GM12878 (cell line): ENCODE measurements at regions not wholly inside any gene's neighbourhood (a gene's known extent, or its start where the extent isn't known, plus 50 kb on each side); places are given as distances from the start of the nearest gene placed in this dataset.

Experiments
- ATAC-seq: fragments of 200-7000 bp; cut with Tn5 transposase; 3 replicates; pipeline ENCODE4 v1.9.1; 2020; ENCODE audit warnings: mild to moderate bottlenecking, moderate library complexity
- BruUV-seq: library from RNA; stranded (reverse); fragments of 400-500 nt; replicated peaks from 2 replicates; lab custom pipeline; 2021; lab: Mats Ljungman, UMichigan
- CTCF ChIA-PET: fragments of 300-600 bp; sonication (Branson Sonifier 250); formaldehyde crosslinking; extraction: SDS; loops from one replicate; lab custom pipeline; 2021; ENCODE audit warnings: inconsistent platforms; lab: Yijun Ruan, JAX
- POLR2A ChIA-PET: fragments of 350-600 bp; formaldehyde crosslinking; extraction: SDS; loops from one replicate; lab custom pipeline; 2021; ENCODE audit warnings: inconsistent platforms; lab: Charles Lee
- RAD21 ChIA-PET: fragments of 300-600 bp; sonication (Branson Sonifier 250); formaldehyde crosslinking; loops from one replicate; lab custom pipeline; 2023; ENCODE audit warnings: antibody characterized with exemption; ENCODE audit not compliant: unreplicated experiment; lab: Charles Lee
- SMC1A ChIA-PET: fragments of 300-600 bp; sonication (Branson Sonifier 250); formaldehyde crosslinking; loops from one replicate; lab custom pipeline; 2023; ENCODE audit not compliant: unreplicated experiment, uncharacterized antibody; lab: Charles Lee
- DNase-seq: peaks from one replicate; pipeline ENCODE4 v3.0.0-alpha.2; 2011; ENCODE audit warnings: low read depth, low spot score
- FAIRE-seq: peaks from 3 replicates; lab custom pipeline; 2011; peaks lifted over from hg19 to GRCh38; lab: Jason Lieb, UNC
- H2AFZ ChIP-seq: 2 replicates; pipeline ENCODE4 v1.6.0; 2011; ENCODE audit warnings: low read depth, low read length, control low read depth; ENCODE audit not compliant: control insufficient read depth
- H3K27ac ChIP-seq: 2 replicates; pipeline ENCODE4 v1.5.1; 2011; ENCODE audit warnings: control low read depth; ENCODE audit not compliant: control insufficient read depth, insufficient read depth
- H3K27me3 ChIP-seq, 2 experiments: replicated peaks in 1 of 2; 2 replicates each; pipeline versions ENCODE4 v1.6.0 to v1.6.1; 2011; ENCODE audit warnings: low read length in 1 of 2; ENCODE audit not compliant: control insufficient read depth in 2 of 2, insufficient read depth in 2 of 2
- H3K36me3 ChIP-seq, 2 experiments: 2 replicates each; pipeline ENCODE4 v1.5.1; 2011; ENCODE audit warnings: low read length in 1 of 2; ENCODE audit not compliant: control insufficient read depth in 2 of 2, insufficient read depth in 2 of 2
- H3K4me1 ChIP-seq: 2 replicates; pipeline ENCODE4 v1.6.1; 2011; ENCODE audit warnings: mild to moderate bottlenecking, low read length, moderate library complexity, mixed read lengths; ENCODE audit not compliant: control insufficient read depth, insufficient read depth
- H3K4me2 ChIP-seq: 2 replicates; pipeline ENCODE4 v1.6.0; 2011; ENCODE audit warnings: control low read depth; ENCODE audit not compliant: control insufficient read depth, insufficient read depth
- H3K4me3 ChIP-seq: fragments of 200-600 bp; sonication (generic); 2 replicates; pipeline ENCODE4 v1.5.1; 2016
- H3K79me2 ChIP-seq: 2 replicates; pipeline ENCODE4 v1.6.0; 2011; ENCODE audit warnings: low read length; ENCODE audit not compliant: control insufficient read depth, insufficient read depth
- H3K9ac ChIP-seq: 2 replicates; pipeline ENCODE4 v1.8.0; 2011; ENCODE audit warnings: low read length, control low read depth, mixed read lengths; ENCODE audit not compliant: control insufficient read depth, insufficient read depth
- H3K9me3 ChIP-seq: replicated peaks from 3 replicates; pipeline ENCODE4 v1.5.1; 2011; ENCODE audit warnings: mild to moderate bottlenecking, low read length; ENCODE audit not compliant: control insufficient read depth, insufficient read depth
- H4K20me1 ChIP-seq: 2 replicates; pipeline ENCODE4 v1.6.0; 2011; ENCODE audit not compliant: control insufficient read depth, insufficient read depth
- ATF7 ChIP-seq: fragments of 450-650 bp; IDR thresholded peaks from 2 replicates; pipeline ENCODE4 v1.6.1; 2016; ENCODE audit warnings: low read depth, mild to moderate bottlenecking
- FOXK2 ChIP-seq: fragments of 450-650 bp; IDR thresholded peaks from 2 replicates; pipeline ENCODE4 v1.6.1; 2017; ENCODE audit warnings: mild to moderate bottlenecking, moderate library complexity
- HDAC2 ChIP-seq: fragments of 200-600 bp; sonication (generic); IDR thresholded peaks from 2 replicates; pipeline ENCODE4 v1.6.1; 2017
- NR2F1 ChIP-seq: fragments of 450-650 bp; conservative IDR thresholded peaks from 2 replicates; pipeline ENCODE4 v1.6.1; 2017; ENCODE audit warnings: mild to moderate bottlenecking
- PML ChIP-seq: IDR thresholded peaks from 2 replicates; pipeline ENCODE4 v1.6.1; 2012; ENCODE audit warnings: low read length, inconsistent platforms
- POLR2A ChIP-seq: IDR thresholded peaks from 2 replicates; pipeline ENCODE4 v1.6.1; 2011; ENCODE audit warnings: low read depth, mild to moderate bottlenecking, low read length
- RAD21 ChIP-seq: IDR thresholded peaks from 2 replicates; pipeline ENCODE4 v1.6.1; 2011; ENCODE audit warnings: mild to moderate bottlenecking, low read depth, low read length, moderate library complexity; ENCODE audit not compliant: insufficient read depth
- SMAD1 ChIP-seq: fragments of 450-650 bp; IDR thresholded peaks from 2 replicates; pipeline ENCODE4 v1.6.1; 2018; ENCODE audit warnings: mild to moderate bottlenecking, low read depth; ENCODE audit not compliant: partially characterized antibody
- WGBS: methylation state at CpG from one replicate; pipeline ENCODE4 v1.1.6; 2016; ENCODE audit warnings: low lambda C conversion rate; ENCODE audit not compliant: insufficient replicate concordance, insufficient coverage; ENCODE audit errors: missing lambda C conversion rate; 5-methylcytosine and 5-hydroxymethylcytosine counted together
- in situ Hi-C: fragments of 300-500 bp; cut with MboI; formaldehyde crosslinking; loops from 9 replicates; pipeline ENCODE4 v1.14.3; 2018; ENCODE audit warnings: mixed read lengths
- intact Hi-C: fragments of 100-400 bp; cut with micrococcal nuclease; formaldehyde crosslinking; loops from one replicate; pipeline ENCODE4 v1.14.2; 2022; ENCODE audit not compliant: unreplicated experiment
- TF ChIP-seq, protein P1 (sequence below), 3 experiments: IDR thresholded peaks in 2 of 3; conservative IDR thresholded peaks in 1 of 3; 2 replicates each; pipeline ENCODE4 v1.5.1; 2011; ENCODE audit warnings: low read depth in 3 of 3, low read length in 3 of 3, mild to moderate bottlenecking in 3 of 3, control low read depth in 2 of 3, moderate library complexity in 2 of 3, inconsistent platforms in 1 of 3, mixed read lengths in 1 of 3; ENCODE audit not compliant: control insufficient read depth in 2 of 3, insufficient read depth in 1 of 3; ENCODE audit errors: extremely low read depth in 1 of 3
- TF ChIP-seq, protein P2 (sequence below): IDR thresholded peaks from 2 replicates; pipeline ENCODE4 v1.6.1; 2012; ENCODE audit warnings: mild to moderate bottlenecking, low read depth, low read length

DNA sequence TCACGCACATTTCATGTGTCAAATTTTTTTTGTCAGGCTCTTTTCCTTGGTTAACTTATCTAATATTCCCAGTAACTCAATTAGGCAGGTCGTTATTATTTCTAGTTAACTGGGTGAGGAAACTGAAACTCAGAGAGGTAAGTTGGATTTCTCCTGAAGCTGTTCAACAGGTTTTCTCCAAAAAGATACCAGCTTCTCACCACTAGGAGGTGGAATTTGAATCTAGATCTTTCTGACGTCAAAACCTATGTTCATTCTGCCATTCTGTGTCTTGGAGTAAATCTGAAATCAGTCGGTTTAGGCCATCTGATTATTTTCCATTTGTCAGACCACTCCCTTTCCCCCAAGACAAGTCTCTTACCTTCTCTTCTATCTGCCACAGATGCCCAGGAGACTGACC, 572.9 kb downstream of the ACTL7B start:
- H3K79me2 ChIP-seq, result no peaks in the 10 kb centered on the region
- DNase-seq, result no peak
- 0 out of 2 replicates have a peak, but pooled peaks have one; percentile 8 for TF ChIP-seq RAD21
- TF ChIP-seq, protein P1, sequence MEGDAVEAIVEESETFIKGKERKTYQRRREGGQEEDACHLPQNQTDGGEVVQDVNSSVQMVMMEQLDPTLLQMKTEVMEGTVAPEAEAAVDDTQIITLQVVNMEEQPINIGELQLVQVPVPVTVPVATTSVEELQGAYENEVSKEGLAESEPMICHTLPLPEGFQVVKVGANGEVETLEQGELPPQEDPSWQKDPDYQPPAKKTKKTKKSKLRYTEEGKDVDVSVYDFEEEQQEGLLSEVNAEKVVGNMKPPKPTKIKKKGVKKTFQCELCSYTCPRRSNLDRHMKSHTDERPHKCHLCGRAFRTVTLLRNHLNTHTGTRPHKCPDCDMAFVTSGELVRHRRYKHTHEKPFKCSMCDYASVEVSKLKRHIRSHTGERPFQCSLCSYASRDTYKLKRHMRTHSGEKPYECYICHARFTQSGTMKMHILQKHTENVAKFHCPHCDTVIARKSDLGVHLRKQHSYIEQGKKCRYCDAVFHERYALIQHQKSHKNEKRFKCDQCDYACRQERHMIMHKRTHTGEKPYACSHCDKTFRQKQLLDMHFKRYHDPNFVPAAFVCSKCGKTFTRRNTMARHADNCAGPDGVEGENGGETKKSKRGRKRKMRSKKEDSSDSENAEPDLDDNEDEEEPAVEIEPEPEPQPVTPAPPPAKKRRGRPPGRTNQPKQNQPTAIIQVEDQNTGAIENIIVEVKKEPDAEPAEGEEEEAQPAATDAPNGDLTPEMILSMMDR (IDR thresholded peaks at IDR 0.05 in 2 of 3, conservative IDR thresholded peaks at IDR 0.05 in 1 of 3; ENCODE audit: control insufficient read depth in 2 of 3, extremely low read depth in 1 of 3, insufficient read depth in 1 of 3, low read depth in 3 of 3, low read length in 3 of 3), result peak in 2 of 3 experiments; percentile 22 to 24; a peak in 1 of 6 replicates
- no peak for TF ChIP-seq NR2F1
- BruUV-seq, result no TSS peak
- intact Hi-C loops, result loop anchor here (5.0 kb wide), 1 partner anchor 284 kb away; no protein-coding TSS in a partner anchor
- no peak overlapping the region for H3K4me3 ChIP-seq
- 7% methylated on average over 4 of the region's 4 CpGs for WGBS
- no peak overlapping the region for H3K9ac ChIP-seq
- no peak for ATAC-seq
- no peaks in the 10 kb centered on the region for H3K9me3 ChIP-seq
- POLR2A ChIA-PET, result no interaction called here
- H3K27ac ChIP-seq, result no peak overlapping the region
- RAD21 ChIA-PET, result interaction anchor here (0.7 kb wide), 1 partner anchor 282 kb away, joined by 3 read pairs; no protein-coding TSS in a partner anchor
- no peak overlapping the region for H2AFZ ChIP-seq
- no peaks in the 10 kb centered on the region for H3K36me3 ChIP-seq
- no peak overlapping the region for H3K4me2 ChIP-seq
- H4K20me1 ChIP-seq, result no peaks in the 10 kb centered on the region
- in situ Hi-C loops, result no loop called here
- SMC1A ChIA-PET, result no interaction called here
- H3K4me1 ChIP-seq, result no peaks in the 10 kb centered on the region
- H3K27me3 ChIP-seq, result no peaks in the 10 kb centered on the region
- CTCF ChIA-PET, result interaction anchor here (1.1 to 1.4 kb wide), 2 partner anchors 9 to 480 kb away, joined by 3 to 4 read pairs; no protein-coding TSS in a partner anchor
- no peak for FAIRE-seq

DNA sequence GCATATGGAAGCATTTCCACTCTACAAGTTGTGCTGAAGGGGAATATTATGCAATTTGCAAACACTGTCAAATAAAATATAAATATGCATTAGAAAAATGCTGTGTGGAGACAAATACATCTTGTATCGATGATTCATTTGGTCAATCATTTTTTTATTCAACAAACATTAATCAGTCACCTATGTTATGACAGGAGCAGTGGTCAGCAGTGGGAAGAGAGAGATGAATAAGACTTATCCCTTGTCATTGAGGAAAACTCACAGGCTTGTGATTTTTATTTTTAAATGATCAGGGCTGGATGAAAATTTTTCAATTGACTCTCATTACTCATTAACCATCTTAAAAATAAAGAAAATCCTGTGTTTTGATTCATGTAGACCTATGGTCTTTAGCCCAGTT, 574.1 kb downstream of the ACTL7B start:
- no peak overlapping the region for H2AFZ ChIP-seq
- no peaks in the 10 kb centered on the region for H4K20me1 ChIP-seq
- no peak overlapping the region for H3K27ac ChIP-seq
- no peaks in the 10 kb centered on the region for H3K36me3 ChIP-seq
- H3K79me2 ChIP-seq, result no peaks in the 10 kb centered on the region
- H3K9me3 ChIP-seq, result no peaks in the 10 kb centered on the region
- 0% methylated on average over 1 of the region's 1 CpG for WGBS
- H3K9ac ChIP-seq, result no peak overlapping the region
- H3K4me2 ChIP-seq, result no peak overlapping the region
- ChIA-PET SMC1A (interaction anchor here (1.2 kb wide), 1 partner anchor 13 kb away, joined by 5 read pairs; no protein-coding TSS in a partner anchor), POLR2A (no interaction called here), CTCF (interaction anchor here (0.5 to 1.1 kb wide), 2 partner anchors 13 to 284 kb away, joined by 3 to 6 read pairs; no protein-coding TSS in a partner anchor), RAD21 (no interaction called here)
- in situ Hi-C loops (no loop called here), intact Hi-C loops (loop anchor here (5.0 kb wide), 1 partner anchor 286 kb away; no protein-coding TSS in a partner anchor)
- H3K4me1 ChIP-seq, result no peaks in the 10 kb centered on the region
- no TSS peak for BruUV-seq
- DNase-seq (no peak), ATAC-seq (no peak), FAIRE-seq (no peak)
- H3K4me3 ChIP-seq, result no peak overlapping the region
- no peaks in the 10 kb centered on the region for H3K27me3 ChIP-seq
- TF ChIP-seq, protein P2, sequence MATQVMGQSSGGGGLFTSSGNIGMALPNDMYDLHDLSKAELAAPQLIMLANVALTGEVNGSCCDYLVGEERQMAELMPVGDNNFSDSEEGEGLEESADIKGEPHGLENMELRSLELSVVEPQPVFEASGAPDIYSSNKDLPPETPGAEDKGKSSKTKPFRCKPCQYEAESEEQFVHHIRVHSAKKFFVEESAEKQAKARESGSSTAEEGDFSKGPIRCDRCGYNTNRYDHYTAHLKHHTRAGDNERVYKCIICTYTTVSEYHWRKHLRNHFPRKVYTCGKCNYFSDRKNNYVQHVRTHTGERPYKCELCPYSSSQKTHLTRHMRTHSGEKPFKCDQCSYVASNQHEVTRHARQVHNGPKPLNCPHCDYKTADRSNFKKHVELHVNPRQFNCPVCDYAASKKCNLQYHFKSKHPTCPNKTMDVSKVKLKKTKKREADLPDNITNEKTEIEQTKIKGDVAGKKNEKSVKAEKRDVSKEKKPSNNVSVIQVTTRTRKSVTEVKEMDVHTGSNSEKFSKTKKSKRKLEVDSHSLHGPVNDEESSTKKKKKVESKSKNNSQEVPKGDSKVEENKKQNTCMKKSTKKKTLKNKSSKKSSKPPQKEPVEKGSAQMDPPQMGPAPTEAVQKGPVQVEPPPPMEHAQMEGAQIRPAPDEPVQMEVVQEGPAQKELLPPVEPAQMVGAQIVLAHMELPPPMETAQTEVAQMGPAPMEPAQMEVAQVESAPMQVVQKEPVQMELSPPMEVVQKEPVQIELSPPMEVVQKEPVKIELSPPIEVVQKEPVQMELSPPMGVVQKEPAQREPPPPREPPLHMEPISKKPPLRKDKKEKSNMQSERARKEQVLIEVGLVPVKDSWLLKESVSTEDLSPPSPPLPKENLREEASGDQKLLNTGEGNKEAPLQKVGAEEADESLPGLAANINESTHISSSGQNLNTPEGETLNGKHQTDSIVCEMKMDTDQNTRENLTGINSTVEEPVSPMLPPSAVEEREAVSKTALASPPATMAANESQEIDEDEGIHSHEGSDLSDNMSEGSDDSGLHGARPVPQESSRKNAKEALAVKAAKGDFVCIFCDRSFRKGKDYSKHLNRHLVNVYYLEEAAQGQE, result no peak
- TF ChIP-seq SMAD1, result no peak
- no peak for TF ChIP-seq POLR2A
- no peak for TF ChIP-seq ATF7
- no peak for TF ChIP-seq PML
- no peak for TF ChIP-seq HDAC2
- TF ChIP-seq FOXK2, result no peak
